DMS 273 treated with DMSO at 0.1 percent for 48 hours (cell line): ENCODE measurements at regions not wholly inside any gene's neighbourhood (a gene's known extent, or its start where the extent isn't known, plus 50 kb on each side); places are given as distances from the start of the nearest gene placed in this dataset.
A peak's percentile ranks its signal among the peaks of the same experiment; 100 is the strongest.

Experiments used
- DNase-seq: peaks from one replicate; lab custom pipeline; 2025; lab: John Stamatoyannopoulos, UW

DNA sequence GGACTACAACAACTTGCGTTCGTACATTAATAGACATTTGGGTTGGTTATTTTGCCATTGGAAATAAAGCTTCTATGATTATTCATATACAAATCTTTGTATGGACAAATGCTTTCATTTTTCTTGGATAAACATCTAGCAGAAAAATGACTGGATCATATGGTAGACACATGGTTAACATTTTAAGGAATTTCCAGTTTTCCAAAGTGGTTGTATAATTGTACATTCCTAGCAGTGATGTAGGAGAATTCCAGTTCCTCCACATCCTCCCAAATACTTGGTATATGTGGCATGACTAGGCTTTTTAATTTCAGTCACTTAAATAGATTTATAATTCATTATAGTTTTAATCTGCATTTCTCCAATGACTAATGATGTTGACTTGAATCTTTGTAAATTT is 246.2 kb upstream of the NCAM1 start:
- DNase-seq, result no peak

DNA sequence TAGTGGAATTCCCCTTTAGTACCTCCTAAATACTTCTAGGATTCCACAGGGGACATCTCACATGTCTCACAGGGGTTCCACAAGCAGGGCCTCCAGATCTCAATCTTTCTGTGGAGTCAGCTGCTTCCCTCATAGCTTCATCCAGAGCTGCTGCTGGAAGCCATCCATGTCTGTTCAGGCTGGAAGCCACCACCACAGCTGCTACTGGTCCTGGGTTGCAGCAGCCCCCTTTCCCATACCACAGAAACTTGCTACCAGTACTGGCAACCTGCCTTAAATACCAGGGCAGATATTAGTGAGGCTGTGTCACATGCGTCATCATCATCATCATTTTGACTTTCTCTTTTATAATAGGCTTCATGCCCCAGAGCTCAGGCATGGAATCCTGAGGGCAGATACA is 242.7 kb upstream of the NCAM1 start:
- no peak for DNase-seq

DNA sequence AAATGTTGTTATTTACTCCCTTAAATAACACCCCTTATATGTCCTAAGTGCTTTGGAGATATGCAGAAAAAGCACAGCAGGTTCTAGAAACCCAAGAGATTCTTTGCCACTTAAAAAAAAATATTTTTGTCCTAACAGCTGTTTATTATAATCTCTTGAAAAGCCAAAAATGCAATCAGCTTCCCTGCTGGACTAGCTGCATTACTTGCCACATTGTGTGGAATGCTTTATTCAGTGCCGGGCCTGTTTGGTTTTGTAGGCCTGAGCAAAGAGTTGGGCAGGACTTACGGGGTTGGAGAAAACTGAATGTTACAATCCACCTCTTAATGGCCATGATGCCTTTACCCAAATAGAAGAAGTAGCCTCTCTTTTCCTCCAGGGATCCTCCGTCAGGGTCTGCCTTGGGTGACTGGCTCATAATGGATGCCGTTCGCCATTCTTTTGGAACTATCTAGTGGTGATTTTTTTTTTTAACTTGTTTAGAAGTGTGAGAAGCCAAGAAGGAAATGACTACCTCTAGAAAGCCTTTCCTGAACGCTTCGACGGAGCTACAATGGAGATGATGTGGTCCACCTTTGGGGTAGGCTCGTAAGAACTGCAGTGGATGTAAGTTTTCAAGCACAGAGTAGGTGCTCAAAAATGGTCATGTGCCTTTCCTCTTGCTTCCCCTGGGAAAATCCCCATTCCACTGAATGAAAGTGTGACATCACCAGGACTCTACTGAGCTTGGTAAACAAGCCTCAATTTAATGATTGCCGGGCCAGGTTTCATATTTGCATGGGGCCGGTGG is 241.3 kb upstream of the NCAM1 start:
- DNase-seq, result no peak

DNA sequence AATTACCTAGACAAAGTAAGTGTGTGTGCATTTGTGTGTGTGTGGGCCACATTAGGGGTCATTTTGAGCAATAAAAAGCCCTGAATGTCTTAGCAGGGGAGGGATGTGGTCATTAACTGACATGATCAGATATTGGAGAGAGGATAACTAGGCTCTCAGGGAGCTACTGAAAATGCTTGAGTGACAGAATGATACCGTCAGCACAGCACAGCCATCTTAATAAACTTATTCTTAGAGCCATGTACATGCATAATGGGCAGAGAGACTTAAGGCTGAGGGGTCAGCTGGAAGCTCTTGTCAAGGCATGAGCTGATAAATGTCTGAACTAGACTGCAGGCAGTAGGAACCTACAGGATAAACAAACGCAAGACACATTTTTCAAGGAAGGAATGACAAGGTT is 239.1 kb upstream of the NCAM1 start:
- no peak for DNase-seq

DNA sequence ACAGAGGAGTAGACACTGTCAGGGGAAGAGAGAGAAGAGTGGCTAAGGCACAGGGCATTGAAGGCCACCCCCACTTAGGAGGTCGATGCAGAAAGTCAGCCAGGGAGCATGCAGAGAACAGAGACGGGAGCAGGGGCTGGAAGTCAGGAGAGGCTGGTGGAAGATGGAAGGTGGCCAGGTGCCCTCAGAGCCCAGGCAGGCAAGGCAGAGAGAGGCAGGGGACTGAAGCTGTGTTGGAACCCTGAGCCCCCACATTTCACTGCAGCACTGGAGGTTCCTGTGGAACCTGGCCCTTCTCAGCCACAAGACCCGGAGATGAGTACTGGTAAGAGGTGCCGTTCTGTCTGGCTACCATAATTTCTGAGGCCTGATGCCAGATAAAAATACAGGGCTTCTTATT is 238.3 kb upstream of the NCAM1 start:
- no peak for DNase-seq

- no peak for DNase-seq
Observed at GRCh38 chr11:112723676-112724495, 237.3 kb upstream of the NCAM1 start.

GRCh38 chr11:112724496-112724790 is 236.8 kb upstream of the NCAM1 start:
- DNase-seq, result no peak

- DNase-seq, result no peak
Observed at GRCh38 chr11:112725636-112726035, 235.6 kb upstream of the NCAM1 start.

- no peak for DNase-seq
Observed at GRCh38 chr11:112727341-112727841, 233.8 kb upstream of the NCAM1 start.

DNA sequence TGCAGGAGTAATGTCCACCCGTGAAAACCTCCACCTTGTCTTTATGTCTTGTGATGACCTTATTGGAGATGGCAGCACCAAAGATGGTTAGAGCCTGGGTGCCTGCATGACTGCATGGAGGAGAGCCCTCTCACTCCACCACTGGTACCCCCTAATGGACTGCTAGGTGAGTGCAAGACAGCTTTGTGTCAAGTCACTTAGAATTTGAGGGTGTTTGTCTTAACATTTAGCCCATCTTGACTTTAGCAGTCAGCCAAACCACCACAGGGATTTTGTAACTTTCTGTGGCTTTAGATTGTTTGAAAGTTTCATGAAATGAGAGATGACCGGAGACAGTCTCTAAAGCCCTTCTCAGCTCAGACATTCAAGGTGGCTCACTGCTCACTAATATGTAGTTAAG is 232.9 kb upstream of the NCAM1 start:
- DNase-seq, result no peak

GRCh38 chr11:112728716-112729115 is 232.5 kb upstream of the NCAM1 start:
- no peak for DNase-seq

DNA sequence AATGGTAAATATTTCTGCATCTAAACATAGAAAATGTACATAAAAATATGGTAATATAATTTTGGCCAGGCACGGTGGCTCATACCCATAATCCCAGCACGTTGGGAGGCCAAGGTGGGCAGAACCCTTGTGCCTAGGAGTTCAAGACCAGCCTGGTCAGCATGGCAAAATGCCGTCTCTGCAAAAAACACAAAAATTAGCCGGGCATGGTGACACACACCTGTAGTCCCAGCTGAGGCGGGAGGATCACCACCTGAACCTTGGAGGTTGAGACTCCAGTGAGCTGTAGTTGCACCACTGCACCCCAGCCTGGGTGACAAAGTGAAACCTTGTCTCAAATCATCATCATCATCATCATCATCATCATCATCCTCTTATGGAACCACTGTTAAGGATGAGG is 230.6 kb upstream of the NCAM1 start:
- DNase-seq, result no peak

DNA sequence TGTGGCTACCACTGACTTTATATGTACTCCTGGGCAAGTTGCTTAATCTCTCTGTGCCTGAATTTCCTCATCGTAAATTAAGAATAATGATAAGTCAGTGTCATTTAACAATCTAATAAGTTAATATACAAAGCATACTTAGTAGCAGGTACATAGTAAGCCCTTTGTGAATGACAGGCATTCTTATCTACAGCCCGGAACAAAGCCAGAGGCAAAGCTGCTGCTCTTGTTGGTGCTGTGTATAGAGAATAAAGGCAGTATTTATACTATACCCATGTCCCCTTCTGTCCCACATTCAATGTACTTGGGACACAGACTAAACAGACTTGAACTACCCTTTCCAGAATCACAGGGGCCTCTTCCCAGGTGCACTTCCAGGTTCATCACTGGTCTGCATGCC is 229.7 kb upstream of the NCAM1 start:
- DNase-seq, result no peak

DNA sequence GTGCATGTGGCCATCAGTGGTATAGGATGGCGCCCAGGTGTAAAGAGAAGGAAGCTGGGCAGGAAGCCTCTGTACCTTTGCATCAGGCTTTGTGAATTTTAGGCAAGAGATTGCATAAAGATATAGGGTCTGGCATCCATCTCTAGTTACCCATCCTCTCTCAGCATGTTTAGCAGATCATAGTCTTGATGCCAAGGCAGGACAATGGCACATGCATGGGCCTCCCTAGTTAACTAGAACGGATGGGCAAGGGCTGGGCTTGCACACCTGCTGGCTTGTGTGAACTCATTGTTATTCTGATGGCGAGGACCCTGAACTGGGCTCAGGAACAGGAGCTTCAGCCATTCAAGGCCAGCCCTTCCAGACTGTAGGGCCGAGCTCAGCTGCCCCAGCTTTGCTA is 229.2 kb upstream of the NCAM1 start:
- no peak for DNase-seq

- no peak for DNase-seq
Observed at GRCh38 chr11:112734207-112734606, 227.0 kb upstream of the NCAM1 start.

GRCh38 chr11:112735470-112735869 is 225.8 kb upstream of the NCAM1 start:
- no peak for DNase-seq

DNA sequence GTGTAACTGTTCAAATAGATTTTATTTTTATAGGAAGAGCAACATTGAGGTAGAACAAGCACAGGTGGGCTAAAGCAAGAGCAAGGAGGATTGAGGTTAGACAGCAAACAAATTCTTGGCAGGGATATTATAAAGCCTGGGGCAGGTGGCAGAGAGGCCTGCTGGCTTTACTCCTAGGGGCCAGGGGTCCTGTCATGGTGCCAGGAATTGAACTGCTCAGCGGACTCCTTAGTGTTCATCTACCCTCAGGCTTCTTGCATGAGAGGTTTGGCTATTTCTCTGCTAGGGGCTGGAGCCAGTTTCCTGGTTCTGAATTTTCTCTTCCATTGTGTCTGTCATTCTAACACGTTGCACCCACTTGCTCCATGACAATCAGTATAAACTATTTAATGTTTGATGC is 217.2 kb upstream of the NCAM1 start:
- DNase-seq, result no peak

GRCh38 chr11:112745973-112746372 is 215.2 kb upstream of the NCAM1 start:
- DNase-seq, result no peak

- no peak for DNase-seq
Observed at GRCh38 chr11:112748252-112748651, 213.0 kb upstream of the NCAM1 start.

DNA sequence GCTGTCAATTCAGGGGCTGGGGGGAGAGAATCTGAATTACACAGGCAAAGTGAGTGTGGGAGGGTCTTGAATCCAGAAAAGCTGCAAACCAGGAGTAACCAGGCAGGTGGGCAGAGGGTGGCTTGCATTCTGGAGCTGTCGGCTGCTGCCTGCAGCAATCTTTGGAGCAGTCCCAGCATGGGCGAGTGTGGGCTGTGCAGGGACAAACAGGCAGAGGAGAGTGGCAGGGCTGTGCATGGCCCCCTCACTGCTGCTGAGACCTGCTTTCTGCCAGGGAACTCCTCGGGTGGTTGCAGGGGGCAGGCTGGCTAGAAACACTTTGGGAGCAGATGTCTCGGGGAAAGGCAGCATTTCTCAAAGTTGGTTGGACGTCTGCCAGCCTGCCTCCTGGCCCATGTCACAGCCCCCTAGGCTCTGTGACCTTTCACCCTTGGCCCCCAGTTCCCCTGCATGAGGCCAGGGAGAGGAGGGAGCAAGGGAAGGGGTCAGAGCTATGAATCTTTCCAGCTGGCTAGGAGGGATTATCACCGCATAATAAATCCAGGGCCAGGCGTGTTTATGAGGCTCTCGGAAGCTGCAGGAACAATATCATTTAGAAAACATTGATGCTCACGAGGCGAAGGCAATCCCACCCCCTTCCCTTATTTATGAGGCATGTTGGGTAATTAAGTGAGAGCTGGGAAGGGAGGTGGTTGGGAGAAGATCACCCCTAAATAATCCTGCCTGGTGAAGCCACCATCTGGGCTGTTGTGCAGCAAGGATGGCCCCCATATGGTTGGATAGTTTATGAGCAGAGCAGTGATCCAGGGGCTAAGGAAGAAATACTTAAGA is 212.3 kb upstream of the NCAM1 start:
- DNase-seq, result peak; percentile 63

GRCh38 chr11:112751329-112751728 is 209.9 kb upstream of the NCAM1 start:
- no peak for DNase-seq

GRCh38 chr11:112751772-112752171 is 209.4 kb upstream of the NCAM1 start:
- no peak for DNase-seq

DNA sequence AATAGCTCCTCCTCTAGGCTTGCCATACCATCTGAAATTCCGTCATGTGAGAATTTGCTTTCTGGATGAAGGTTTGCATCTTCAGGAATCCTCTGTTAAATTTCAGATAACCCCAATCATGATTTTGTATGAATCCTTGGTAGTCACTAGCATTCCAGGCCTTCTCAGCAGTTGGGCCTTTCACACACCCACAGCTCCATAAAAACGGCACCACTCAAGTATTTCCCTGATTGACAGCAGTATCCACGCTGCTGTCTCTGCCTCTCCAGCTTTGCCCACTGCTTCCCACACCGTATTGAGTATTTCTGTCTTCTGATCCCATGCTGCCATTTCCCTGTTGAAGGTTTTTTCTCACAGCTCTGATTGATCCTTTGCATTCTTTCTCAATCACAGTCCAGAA is 208.7 kb upstream of the NCAM1 start:
- DNase-seq, result no peak
